SK-N-SH treated with all-trans-retinoic acid at 6 μM for 48 hours (cell line): ENCODE measurements at regions not wholly inside any gene's neighbourhood (a gene's known extent, or its start where the extent isn't known, plus 50 kb on each side); places are given as distances from the start of the nearest gene placed in this dataset.

ENCODE experiments used
- ATAC-seq: fragments of 200-7000 bp; cut with Tn5 transposase; 3 replicates; pipeline ENCODE4 v1.9.1; 2020; ENCODE audit warnings: mild to moderate bottlenecking, moderate library complexity
- ARNTL ChIP-seq: fragments of 450-650 bp; formaldehyde crosslinking; IDR thresholded peaks from 2 replicates; pipeline ENCODE4 v1.5.0; 2020; ENCODE audit warnings: low read depth, mild to moderate bottlenecking, moderate library complexity, borderline replicate concordance
- BACH2 ChIP-seq: fragments of 250-450 bp; sonication (Bioruptor Pico); IDR thresholded peaks from 2 replicates; pipeline ENCODE4 v1.9.0; 2021; ENCODE audit warnings: mild to moderate bottlenecking, borderline replicate concordance
- CREB5 ChIP-seq: fragments of 250-450 bp; sonication (Bioruptor Pico); IDR thresholded peaks from 2 replicates; pipeline ENCODE4 v1.5.1; 2020; ENCODE audit warnings: low read depth, mild to moderate bottlenecking, moderate library complexity
- ESRRG ChIP-seq: fragments of 250-450 bp; sonication (Bioruptor Pico); IDR thresholded peaks from 2 replicates; pipeline ENCODE4 v1.6.1; 2021; ENCODE audit warnings: mild to moderate bottlenecking
- GLIS3 ChIP-seq: fragments of 250-450 bp; sonication (Bioruptor Pico); IDR thresholded peaks from 2 replicates; pipeline ENCODE4 v1.5.0; 2020; ENCODE audit warnings: mild to moderate bottlenecking, moderate library complexity
- PATZ1 ChIP-seq: fragments of 250-450 bp; sonication (Bioruptor Pico); IDR thresholded peaks from 2 replicates; pipeline ENCODE4 v1.8.0; 2020; ENCODE audit warnings: mild to moderate bottlenecking, moderate library complexity, borderline replicate concordance
- POU6F1 ChIP-seq: fragments of 250-450 bp; sonication (Bioruptor Pico); IDR thresholded peaks from 2 replicates; pipeline ENCODE4 v1.8.0; 2021; ENCODE audit warnings: low read depth, mild to moderate bottlenecking, moderate library complexity, borderline replicate concordance
- PPARA ChIP-seq: fragments of 250-450 bp; sonication (Bioruptor Pico); IDR thresholded peaks from 2 replicates; pipeline ENCODE4 v1.5.0; 2020; ENCODE audit warnings: mild to moderate bottlenecking, borderline replicate concordance
- RARB ChIP-seq: fragments of 250-450 bp; sonication (Bioruptor Pico); IDR thresholded peaks from 2 replicates; pipeline ENCODE4 v1.8.0; 2021; ENCODE audit warnings: mild to moderate bottlenecking, moderate library complexity
- TCF4 ChIP-seq: fragments of 250-450 bp; sonication (Bioruptor Pico); IDR thresholded peaks from 2 replicates; pipeline ENCODE4 v1.8.0; 2021; ENCODE audit warnings: mild to moderate bottlenecking, moderate library complexity, borderline replicate concordance
- TOX ChIP-seq: fragments of 250-450 bp; sonication (Bioruptor Pico); IDR thresholded peaks from 2 replicates; pipeline ENCODE4 v1.8.0; 2021; ENCODE audit warnings: mild to moderate bottlenecking, moderate library complexity, borderline replicate concordance
- TSHZ2 ChIP-seq: fragments of 250-450 bp; sonication (Bioruptor Pico); IDR thresholded peaks from 2 replicates; pipeline ENCODE4 v1.5.0; 2020; ENCODE audit warnings: mild to moderate bottlenecking, moderate library complexity
- ZFP3 ChIP-seq: fragments of 250-450 bp; sonication (Bioruptor Pico); IDR thresholded peaks from 2 replicates; pipeline ENCODE4 v1.5.0; 2020; ENCODE audit warnings: mild to moderate bottlenecking, moderate library complexity
- ZFP30 ChIP-seq: fragments of 450-650 bp; formaldehyde crosslinking; IDR thresholded peaks from 2 replicates; pipeline ENCODE4 v1.5.0; 2022; ENCODE audit warnings: mild to moderate bottlenecking, moderate library complexity
- ZNF70 ChIP-seq: fragments of 450-650 bp; formaldehyde crosslinking; IDR thresholded peaks from 2 replicates; pipeline ENCODE4 v1.5.0; 2020; ENCODE audit warnings: mild to moderate bottlenecking, moderate library complexity
- ZNF8 ChIP-seq: fragments of 450-650 bp; formaldehyde crosslinking; IDR thresholded peaks from 2 replicates; pipeline ENCODE4 v1.5.0; 2020; ENCODE audit warnings: mild to moderate bottlenecking, moderate library complexity
- TF ChIP-seq, protein P1 (sequence below): fragments of 250-450 bp; sonication (Bioruptor Pico); IDR thresholded peaks from 2 replicates; pipeline ENCODE4 v1.5.1; 2021; ENCODE audit warnings: mild to moderate bottlenecking, moderate library complexity

GRCh38 chr2:209239585-209239938, 184.3 kb upstream of the MAP2 start:
- ATAC-seq = no peak
- no peak for TF ChIP-seq ESRRG (CRISPR knock-in tag)

DNA sequence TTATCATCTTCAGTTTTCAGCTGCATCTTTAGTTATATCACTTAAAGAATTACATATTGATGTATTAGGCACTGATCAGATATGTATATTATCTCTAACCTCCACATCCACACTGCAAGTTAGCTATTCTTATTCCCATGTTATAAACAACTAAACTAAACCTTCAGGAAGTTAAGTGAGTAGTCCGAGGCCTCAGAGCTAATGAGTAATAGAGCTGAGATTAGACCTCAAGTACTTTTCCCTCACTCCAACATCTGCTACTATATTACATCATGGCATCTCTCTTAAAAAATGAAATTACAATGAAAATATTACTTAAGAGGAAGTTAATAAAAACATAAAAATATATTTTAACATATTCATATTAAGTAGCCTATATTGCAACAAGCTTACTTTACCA, 183.6 kb upstream of the MAP2 start:
- TF ChIP-seq BACH2 (no peak), ESRRG (CRISPR knock-in tag) (no peak), POU6F1 (CRISPR knock-in tag) (no peak)
- no peak for ATAC-seq

DNA sequence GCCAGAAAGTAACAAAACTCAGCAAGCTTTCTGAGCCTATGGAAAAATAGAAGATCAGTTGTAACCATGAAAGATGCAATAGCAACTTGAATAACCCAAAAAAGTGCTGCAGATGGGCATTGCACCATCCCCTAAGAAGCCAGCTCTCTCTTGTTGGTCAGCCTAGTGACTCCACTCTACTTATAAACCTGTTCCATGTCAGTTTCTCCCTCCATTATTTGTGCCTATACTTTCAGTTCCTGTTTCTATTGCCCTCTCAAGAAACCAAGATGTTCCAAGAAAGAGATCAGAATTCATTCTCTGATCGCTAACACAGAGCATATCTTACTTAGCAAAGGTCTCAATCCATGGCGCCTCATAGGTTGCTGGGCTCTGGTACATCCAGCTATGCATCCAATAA, 170.3 kb upstream of the MAP2 start:
- TF ChIP-seq ARNTL = no peak
- TF ChIP-seq GLIS3 (CRISPR knock-in tag) = no peak
- TF ChIP-seq ZNF8 (CRISPR knock-in tag) = no peak
- TF ChIP-seq RARB (CRISPR knock-in tag) = no peak
- TF ChIP-seq PATZ1 = no peak
- TF ChIP-seq ESRRG (CRISPR knock-in tag) = no peak
- no peak for TF ChIP-seq POU6F1 (CRISPR knock-in tag)
- TF ChIP-seq PPARA (CRISPR knock-in tag) = no peak
- no peak for TF ChIP-seq TCF4 (CRISPR knock-in tag)
- TF ChIP-seq ZNF70 = no peak
- no peak for TF ChIP-seq CREB5 (CRISPR knock-in tag)
- TF ChIP-seq TOX (CRISPR knock-in tag) = no peak
- ATAC-seq = no peak

GRCh38 chr2:209259767-209260166, 164.1 kb upstream of the MAP2 start:
- TF ChIP-seq TCF4 (CRISPR knock-in tag) (no peak), TOX (CRISPR knock-in tag) (no peak), CREB5 (CRISPR knock-in tag) (no peak), RARB (CRISPR knock-in tag) (no peak)
- no peak for ATAC-seq

DNA sequence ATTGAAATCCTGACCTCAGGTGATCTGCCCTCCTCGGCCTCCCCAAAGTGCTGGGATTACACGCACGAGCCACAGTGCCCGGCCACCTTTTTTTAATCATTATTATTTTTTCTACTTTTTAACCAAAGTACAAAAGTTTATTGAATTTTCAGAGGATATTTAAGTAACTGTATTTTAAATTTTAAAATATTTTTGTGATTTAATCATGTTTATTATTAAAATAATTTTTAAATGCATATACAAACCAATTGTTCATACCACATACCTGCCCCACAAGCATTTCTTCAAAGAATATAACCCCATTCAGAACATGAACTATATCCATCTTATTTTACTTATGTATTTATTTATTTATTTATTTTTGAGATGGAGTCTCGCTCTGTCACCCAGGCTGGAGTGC, 163.6 kb upstream of the MAP2 start:
- TF ChIP-seq TOX (CRISPR knock-in tag) = no peak
- TF ChIP-seq POU6F1 (CRISPR knock-in tag) = no peak
- TF ChIP-seq PPARA (CRISPR knock-in tag) = no peak
- no peak for TF ChIP-seq CREB5 (CRISPR knock-in tag)
- TF ChIP-seq, protein P1, sequence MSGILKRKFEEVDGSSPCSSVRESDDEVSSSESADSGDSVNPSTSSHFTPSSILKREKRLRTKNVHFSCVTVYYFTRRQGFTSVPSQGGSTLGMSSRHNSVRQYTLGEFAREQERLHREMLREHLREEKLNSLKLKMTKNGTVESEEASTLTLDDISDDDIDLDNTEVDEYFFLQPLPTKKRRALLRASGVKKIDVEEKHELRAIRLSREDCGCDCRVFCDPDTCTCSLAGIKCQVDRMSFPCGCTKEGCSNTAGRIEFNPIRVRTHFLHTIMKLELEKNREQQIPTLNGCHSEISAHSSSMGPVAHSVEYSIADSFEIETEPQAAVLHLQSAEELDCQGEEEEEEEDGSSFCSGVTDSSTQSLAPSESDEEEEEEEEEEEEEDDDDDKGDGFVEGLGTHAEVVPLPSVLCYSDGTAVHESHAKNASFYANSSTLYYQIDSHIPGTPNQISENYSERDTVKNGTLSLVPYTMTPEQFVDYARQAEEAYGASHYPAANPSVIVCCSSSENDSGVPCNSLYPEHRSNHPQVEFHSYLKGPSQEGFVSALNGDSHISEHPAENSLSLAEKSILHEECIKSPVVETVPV (CRISPR knock-in tag) = no peak
- no peak for TF ChIP-seq ZFP3 (CRISPR knock-in tag)
- no peak for TF ChIP-seq TSHZ2 (CRISPR knock-in tag)
- TF ChIP-seq ZFP30 = no peak
- no peak for TF ChIP-seq TCF4 (CRISPR knock-in tag)
- ATAC-seq = no peak
